ENCODE measurements at regions not wholly inside any gene's neighbourhood (a gene's known extent, or its start where the extent isn't known, plus 50 kb on each side); places are given as distances from the start of the nearest gene placed in this dataset.
"Not testable (repeated sequence)": the region's sequence is repeated elsewhere in the genome, so short reads cannot be mapped to it uniquely, and the experiment has no call there.

DNA sequence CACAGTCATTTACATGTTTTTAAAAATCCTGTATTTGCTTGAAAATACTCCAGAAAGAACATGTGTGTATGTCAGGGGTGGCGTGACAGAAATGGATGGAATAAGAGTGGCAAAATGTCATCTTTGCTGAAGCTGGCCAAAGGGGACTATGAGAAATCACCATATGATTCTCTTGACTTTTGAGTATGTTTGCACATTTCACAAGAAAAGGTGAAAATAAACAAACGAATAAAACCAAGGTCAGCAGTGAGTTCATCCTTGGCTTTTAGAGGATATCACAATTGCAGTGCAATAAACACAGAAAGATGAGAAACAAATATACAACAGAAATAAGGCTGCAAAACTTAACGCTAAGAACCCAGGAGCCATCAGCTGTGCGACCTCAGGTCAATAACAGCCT is 171.7 kb downstream of the OR4M2 start:
- H3K9me3 Mint-ChIP-seq; H3K27ac Mint-ChIP-seq; intact Hi-C loops (cut with micrococcal nuclease); CTCF ChIA-PET; H3K27me3 Mint-ChIP-seq; H3K4me3 Mint-ChIP-seq; POLR2A ChIA-PET; DNase-seq; H3K36me3 Mint-ChIP-seq: not testable (repeated sequence)
- H3K4me1 Mint-ChIP-seq (ENCODE audit: low read depth) = peaks cover 17% of the 10 kb centered on the region

DNA sequence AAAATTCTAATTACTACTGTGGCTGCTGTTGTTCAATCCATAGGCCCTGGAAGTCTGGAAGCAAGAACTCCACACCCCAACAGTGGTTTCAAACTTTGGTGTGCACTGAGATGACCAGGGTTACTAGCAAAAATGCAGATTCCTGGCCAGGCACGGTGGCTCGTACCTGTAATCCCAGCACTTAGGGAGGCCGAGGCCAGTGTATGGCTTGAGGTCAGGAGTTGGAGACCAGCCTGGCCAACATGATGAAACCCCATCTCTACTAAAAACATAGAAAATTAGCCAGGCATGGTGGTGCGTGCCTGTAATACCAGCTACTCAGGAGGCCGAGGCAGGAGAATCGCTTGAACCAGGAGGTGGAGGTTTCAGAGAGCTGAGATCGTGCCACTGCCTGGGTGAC is 172.2 kb downstream of the OR4M2 start:
- H3K4me3 Mint-ChIP-seq; POLR2A ChIA-PET; H3K9me3 Mint-ChIP-seq; intact Hi-C loops (cut with micrococcal nuclease); CTCF ChIA-PET; H3K27me3 Mint-ChIP-seq; H3K36me3 Mint-ChIP-seq; H3K27ac Mint-ChIP-seq; DNase-seq: not testable (repeated sequence)
- peaks cover 17% of the 10 kb centered on the region for H3K4me1 Mint-ChIP-seq (ENCODE audit: low read depth)

DNA sequence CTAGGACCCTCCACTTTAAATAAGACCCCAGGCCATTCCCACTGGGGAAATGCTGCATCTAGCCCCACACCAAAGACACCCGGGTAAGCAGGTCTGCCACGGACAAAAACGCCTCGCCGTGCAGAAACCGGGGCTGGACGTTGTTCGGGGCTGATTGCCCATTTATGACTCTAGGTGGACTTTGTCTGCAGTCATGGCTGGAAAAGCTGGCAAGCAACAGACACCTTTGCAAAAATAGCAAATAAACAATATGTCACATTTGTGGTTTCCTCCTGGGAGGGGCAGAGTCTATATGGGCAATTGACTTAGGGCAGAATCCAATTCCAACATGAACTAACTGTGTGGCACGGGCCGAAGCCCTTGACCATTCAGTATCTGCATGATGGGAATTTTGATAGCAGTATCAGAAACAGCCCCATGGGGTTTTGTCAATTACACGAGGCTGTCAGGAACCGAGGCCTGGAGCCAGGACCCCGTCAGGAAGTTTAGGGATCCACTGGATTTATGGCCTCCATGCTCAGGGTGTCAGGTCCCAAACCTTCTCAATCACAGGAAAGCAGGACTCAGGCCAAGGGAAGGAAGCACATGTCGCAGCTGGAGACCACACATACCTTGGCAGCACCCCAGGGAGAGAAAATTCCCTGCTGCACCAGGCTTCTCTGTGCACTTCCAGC is 172.8 kb downstream of the OR4M2 start:
- H3K36me3 Mint-ChIP-seq; H3K9me3 Mint-ChIP-seq; H3K27ac Mint-ChIP-seq; CTCF ChIA-PET; DNase-seq; H3K4me3 Mint-ChIP-seq; POLR2A ChIA-PET; H3K27me3 Mint-ChIP-seq; intact Hi-C loops (cut with micrococcal nuclease): not testable (repeated sequence)
- peaks cover 16% of the 10 kb centered on the region for H3K4me1 Mint-ChIP-seq (ENCODE audit: low read depth)

DNA sequence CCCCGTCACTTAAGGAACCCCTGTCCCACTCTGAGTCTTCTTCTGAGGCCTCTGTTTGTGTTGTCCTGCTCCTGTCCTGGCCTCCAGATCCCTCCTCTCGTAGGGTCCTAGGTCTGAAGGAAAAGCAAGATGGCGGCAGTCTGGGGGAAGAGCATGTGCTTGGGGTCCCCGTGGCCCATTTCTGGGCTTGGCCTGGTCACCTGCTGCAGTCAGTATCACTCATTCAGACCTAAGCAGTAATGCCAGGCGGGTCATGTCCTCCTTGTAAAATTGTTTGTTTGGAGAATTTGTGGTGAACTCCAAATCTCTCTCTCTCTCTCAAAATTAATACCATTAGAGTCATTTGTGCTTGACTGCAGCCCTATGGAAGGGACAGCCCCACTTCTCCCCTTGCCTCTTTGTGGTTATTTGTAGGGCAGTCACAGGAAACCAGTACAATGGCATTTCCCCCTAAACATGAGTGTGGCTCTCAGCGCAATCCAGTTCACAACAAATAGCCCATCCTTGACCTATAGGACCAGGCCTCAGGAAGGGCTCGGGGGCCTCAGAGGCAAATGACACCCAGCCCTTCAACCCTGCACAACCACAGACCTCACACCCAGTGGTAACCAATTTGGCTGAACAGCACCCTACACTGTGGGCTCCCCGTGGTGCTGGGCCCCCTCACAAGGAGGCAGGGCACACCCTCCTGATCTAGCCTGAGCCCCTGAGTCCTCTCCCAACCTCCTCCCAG is 173.5 kb downstream of the OR4M2 start:
- Mint-ChIP-seq H3K9me3 (no peaks in the 10 kb centered on the region), H3K4me1 (ENCODE audit: low read depth) (peaks cover 15% of the 10 kb centered on the region), H3K27ac (no peak overlapping the region), H3K4me3 (no peak overlapping the region), H3K36me3 (no peaks in the 10 kb centered on the region), H3K27me3 (no peaks in the 10 kb centered on the region)
- ChIA-PET POLR2A (no interaction called here), CTCF (no interaction called here)
- DNase-seq = peak; percentile 42
- intact Hi-C loops (cut with micrococcal nuclease) = loop anchor here (1.0 kb wide), 1 partner anchor 10 kb away; no protein-coding TSS in a partner anchor

DNA sequence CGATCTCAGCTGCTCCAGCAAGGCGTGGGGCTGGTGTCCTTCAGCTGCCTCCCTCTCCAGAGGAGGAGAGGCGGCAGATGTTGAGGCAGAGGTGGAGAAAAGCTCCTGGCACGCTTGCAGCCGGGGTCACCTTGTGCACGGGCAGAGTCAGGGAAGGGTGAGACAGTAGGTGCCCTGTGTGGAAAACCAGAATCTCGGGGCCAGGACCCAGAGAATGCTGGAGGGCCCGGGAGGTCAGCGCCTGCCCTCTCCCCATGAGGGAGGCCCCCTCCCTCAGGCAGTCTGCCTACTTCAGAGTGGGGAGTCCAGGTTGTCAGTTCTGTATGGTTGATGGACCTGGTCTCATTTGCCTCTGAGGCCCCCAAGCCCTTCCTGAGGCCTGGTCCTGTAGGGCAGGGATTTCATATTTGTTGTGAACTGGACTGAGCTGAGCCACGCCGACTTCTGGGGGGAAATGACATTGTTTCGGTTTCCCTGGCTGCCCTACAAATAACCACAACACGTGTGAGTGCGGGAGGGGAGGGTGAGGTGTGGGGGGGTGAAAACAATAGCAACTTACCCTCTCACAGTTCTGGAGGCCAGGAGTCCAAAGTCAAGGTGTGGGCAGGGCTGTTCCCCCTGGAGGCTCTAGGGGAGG is 174.2 kb downstream of the OR4M2 start:
- H3K4me3 Mint-ChIP-seq, H3K9me3 Mint-ChIP-seq, CTCF ChIA-PET, H3K27ac Mint-ChIP-seq, POLR2A ChIA-PET, H3K36me3 Mint-ChIP-seq, H3K27me3 Mint-ChIP-seq, DNase-seq: not testable (repeated sequence)
- intact Hi-C loops (cut with micrococcal nuclease) = loop anchor here (1.0 kb wide), 1 partner anchor 10 kb away; no protein-coding TSS in a partner anchor
- H3K4me1 Mint-ChIP-seq (ENCODE audit: low read depth) = peaks cover 16% of the 10 kb centered on the region

DNA sequence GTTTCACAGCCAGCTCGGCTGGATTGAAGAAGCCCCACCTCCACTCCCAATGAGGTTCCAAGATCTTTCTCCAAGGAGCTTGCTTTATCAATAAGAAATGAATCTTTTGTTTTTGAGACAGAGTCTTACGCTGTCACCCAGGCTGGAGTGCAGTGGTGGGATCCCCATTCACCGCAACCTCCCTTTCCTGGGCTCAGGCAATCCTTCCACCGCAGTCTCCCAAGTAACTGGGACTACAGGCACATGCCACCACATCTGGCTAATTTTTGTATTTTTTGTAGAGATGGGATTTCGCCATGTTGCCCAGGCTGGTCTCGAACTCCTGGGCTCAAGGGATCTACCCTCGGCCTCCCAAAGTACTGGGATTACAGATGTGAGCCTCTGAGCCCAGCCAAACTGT is 175.3 kb downstream of the OR4M2 start:
- not testable (repeated sequence) for H3K27ac Mint-ChIP-seq

DNA sequence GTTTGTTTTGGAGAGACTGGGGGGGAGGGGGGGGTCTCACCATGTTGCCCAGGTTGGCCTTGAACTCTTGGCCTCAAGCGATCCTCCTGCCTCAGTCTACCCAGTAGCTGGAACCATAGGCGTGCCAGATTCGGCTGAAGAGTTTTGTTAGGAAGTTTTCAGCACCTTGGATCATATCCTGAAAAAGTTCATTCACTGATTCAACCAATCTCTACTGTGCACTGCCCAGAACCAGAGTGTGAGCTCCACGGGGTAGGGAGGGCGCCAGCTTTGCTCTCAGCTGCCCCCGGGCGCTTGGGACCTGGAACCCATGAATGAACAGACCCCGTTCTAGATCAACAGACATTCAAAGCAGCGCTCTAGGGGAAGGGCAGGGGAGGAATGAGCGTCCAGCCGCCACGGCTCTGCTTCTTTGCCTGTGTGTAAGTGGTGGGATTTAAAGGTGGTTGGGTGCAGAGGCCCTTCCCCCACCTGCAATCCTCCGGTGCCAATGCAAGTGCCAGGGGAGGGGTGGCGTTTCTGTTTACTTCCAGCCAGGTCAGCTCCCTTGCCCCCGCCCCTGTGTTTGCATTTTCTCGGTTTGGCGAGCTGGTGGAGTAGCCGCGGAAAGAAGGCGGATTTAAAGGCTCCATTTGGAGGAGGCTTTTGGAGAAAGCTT is 176.2 kb downstream of the OR4M2 start:
- CTCF ChIA-PET; H3K4me3 Mint-ChIP-seq; H3K27me3 Mint-ChIP-seq; H3K27ac Mint-ChIP-seq; H3K36me3 Mint-ChIP-seq; intact Hi-C loops (cut with micrococcal nuclease); DNase-seq; H3K9me3 Mint-ChIP-seq; POLR2A ChIA-PET: not testable (repeated sequence)
- H3K4me1 Mint-ChIP-seq (ENCODE audit: low read depth) = peaks cover 35% of the 10 kb centered on the region

More for the DNA sequence above, 175.3 kb downstream of the OR4M2 start:
- POLR2A ChIA-PET; H3K36me3 Mint-ChIP-seq; H3K27me3 Mint-ChIP-seq; H3K9me3 Mint-ChIP-seq; intact Hi-C loops (cut with micrococcal nuclease); CTCF ChIA-PET; H3K4me3 Mint-ChIP-seq; DNase-seq: not testable (repeated sequence)
- H3K4me1 Mint-ChIP-seq (ENCODE audit: low read depth) = peaks cover 27% of the 10 kb centered on the region

DNA sequence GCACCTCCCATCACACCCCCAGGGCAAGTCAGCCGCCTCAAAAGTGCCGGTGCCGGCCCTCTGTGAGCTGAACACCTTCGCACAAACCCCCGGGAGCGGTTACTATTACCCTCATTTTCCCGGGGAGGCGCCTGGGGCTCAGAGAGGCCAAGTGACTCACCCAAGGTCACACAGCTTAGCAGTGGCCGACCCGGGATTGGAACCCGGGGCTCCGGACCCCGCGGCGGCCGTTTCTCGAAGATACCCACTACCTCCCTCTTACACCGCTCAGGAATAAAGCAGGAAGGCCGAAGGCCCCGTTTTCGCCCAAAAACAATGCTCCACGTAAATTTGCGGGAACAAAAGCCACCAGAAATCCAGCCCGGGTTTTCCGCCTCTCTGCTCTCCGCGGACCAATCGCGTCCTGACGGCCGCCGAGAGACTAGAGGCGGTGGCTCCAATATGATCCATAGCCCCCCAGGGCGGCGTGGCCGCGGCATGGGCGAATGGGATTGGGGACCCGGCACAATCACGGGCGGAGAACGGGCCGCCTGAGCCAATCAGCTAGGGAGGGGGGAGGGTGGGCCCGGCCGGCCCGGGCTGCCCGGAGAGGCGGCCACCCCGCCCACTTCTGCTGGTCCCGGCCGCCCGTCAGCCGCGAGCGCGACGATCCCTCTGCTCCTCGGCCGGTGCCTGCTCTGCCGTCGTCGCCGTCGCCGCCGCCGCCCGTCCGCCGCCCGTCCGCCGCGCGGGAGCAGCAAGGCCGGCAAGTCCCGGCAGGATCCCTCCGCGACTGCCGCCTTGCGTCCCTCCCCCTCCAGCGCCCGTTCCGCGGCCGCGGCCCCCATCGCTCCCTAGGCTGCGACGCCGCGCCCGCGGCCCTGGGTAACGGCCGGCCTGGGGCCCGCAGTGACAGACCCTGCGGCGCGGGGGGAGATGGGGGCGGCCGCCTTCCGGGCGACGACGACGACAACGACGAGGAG is 177.0 kb downstream of the OR4M2 start:
- Mint-ChIP-seq H3K27ac (no peak overlapping the region), H3K4me3 (no peak overlapping the region), H3K27me3 (no peaks in the 10 kb centered on the region), H3K4me1 (ENCODE audit: low read depth) (peaks cover 35% of the 10 kb centered on the region), H3K36me3 (no peaks in the 10 kb centered on the region), H3K9me3 (no peaks in the 10 kb centered on the region)
- ChIA-PET POLR2A (no interaction called here), CTCF (no interaction called here)
- DNase-seq = no peak
- intact Hi-C loops (cut with micrococcal nuclease) = no loop called here

DNA sequence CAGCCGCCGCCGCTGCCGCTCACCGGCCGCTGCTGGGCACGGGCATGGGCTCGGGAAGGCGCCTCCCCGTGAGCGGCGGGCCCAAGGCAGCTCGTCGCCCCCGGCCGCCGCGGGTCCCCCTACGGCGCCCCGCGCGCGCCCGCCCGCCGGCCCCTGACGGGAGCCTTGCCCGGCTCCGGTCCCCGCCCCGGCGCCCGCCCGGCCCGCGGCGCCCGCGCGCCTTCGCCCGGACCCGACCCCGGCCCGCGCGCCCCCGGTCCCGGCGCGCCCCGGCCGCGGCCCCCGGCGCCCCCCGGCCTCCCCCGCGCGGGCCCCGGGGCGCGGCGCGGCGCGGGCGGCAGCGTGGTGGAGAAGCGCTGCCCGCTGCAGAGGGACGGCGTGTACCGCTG is 177.7 kb downstream of the OR4M2 start:
- Mint-ChIP-seq H3K36me3 (no peaks in the 10 kb centered on the region), H3K27me3 (no peaks in the 10 kb centered on the region), H3K27ac (no peak overlapping the region), H3K9me3 (no peaks in the 10 kb centered on the region), H3K4me1 (ENCODE audit: low read depth) (peaks cover 35% of the 10 kb centered on the region), H3K4me3 (no peak overlapping the region)
- POLR2A ChIA-PET = no interaction called here
- DNase-seq = no peak
- intact Hi-C loops (cut with micrococcal nuclease) = no loop called here
- CTCF ChIA-PET = no interaction called here

DNA sequence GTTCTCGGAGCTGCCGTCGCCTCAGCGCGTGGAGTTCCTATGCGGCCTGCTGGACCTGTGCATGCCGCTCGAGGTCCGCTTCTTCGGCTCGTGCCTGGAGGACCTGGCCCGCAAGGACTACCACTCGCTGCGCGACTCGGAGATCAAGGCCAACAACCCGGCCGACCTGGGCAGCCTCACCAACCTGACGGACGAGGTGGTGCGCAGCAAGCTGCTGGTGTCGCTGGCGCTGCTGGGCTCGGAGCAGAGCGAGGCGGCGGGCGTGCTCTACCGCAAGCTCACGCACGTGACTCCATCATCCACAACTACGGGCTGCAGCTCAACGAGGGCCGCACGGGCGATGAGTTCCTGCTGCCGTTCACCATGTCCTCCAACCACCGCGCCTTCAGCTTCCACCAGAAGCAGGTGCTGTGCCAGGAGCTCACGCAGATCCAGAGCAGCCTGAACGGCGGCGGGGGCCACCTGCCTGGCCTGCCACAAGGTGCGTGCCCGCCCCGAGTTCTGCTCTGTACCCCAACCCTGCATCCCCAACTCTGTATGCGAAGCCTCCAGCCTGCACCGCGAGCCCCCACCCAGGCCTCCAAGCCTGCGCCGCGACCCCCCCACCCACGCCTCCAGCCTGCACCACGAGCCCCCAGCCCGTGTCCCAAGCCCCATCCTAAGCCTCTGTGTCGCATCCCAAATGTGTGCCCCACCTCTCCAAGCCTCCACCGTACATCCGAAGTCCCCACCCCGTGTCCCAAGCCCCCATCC is 178.2 kb downstream of the OR4M2 start:
- H3K4me3 Mint-ChIP-seq = no peak overlapping the region
- DNase-seq = no peak

DNA sequence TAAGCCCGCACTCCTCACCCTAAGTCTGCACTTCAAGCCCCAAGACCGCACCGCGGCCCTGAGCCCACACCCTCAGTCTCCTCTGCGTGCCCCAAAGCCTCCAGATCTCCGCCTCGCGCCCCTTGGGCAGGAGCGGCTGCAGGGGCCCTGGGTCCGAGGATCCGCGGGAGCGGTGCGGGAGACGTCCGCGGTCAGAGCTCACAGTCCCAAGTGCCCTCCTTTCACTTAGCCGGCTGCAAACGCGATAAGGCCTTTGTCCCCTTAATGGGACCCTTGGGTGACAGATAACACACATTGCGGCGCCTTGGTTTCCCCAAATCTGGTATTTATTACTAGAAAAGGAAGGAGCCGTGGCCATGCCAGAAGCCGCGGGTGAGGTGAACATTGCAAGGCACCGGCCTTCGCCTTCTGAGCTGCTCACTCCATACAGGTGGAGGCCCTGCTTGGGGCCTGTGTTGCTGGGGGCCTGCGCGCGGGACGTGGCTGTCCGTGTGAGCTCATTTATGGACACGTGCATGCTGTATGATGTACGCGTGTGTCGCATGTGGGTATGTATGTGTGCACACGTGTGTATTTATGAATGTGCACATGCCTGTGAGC is 178.9 kb downstream of the OR4M2 start:
- CTCF ChIA-PET; intact Hi-C loops (cut with micrococcal nuclease); H3K27ac Mint-ChIP-seq; H3K36me3 Mint-ChIP-seq; POLR2A ChIA-PET; DNase-seq; H3K9me3 Mint-ChIP-seq; H3K4me3 Mint-ChIP-seq; H3K27me3 Mint-ChIP-seq: not testable (repeated sequence)
- H3K4me1 Mint-ChIP-seq (ENCODE audit: low read depth) = peaks cover 28% of the 10 kb centered on the region

More for the DNA sequence above, 178.2 kb downstream of the OR4M2 start:
- intact Hi-C loops (cut with micrococcal nuclease) = no loop called here
- peaks cover 34% of the 10 kb centered on the region for H3K4me1 Mint-ChIP-seq (ENCODE audit: low read depth)
- H3K9me3 Mint-ChIP-seq = no peaks in the 10 kb centered on the region
- H3K27ac Mint-ChIP-seq = no peak overlapping the region
- ChIA-PET CTCF (no interaction called here), POLR2A (no interaction called here)
- no peaks in the 10 kb centered on the region for H3K27me3 Mint-ChIP-seq
- no peaks in the 10 kb centered on the region for H3K36me3 Mint-ChIP-seq
